ENCODE measurements at regions not wholly inside any gene's neighbourhood (a gene's known extent, or its start where the extent isn't known, plus 50 kb on each side); places are given as distances from the start of the nearest gene placed in this dataset.

- no peaks in the 10 kb centered on the region for H3K79me2 ChIP-seq (ENCODE audit: insufficient read depth, low read depth)
- no peaks in the 10 kb centered on the region for H3K36me3 ChIP-seq (ENCODE audit: insufficient read depth)
- no peak for TF ChIP-seq CTCF (conservative IDR thresholded peaks at IDR 0.05; ENCODE audit: low read depth, low read length)
- no peaks in the 10 kb centered on the region for H3K27me3 ChIP-seq (ENCODE audit: insufficient read depth, low read depth)
- H3K4me3 ChIP-seq (IDR thresholded peaks at IDR 0.05; ENCODE audit: insufficient read depth, low read depth, low read length), result no peak overlapping the region
- no peak overlapping the region for H2AFZ ChIP-seq (ENCODE audit: low read depth)
- H3K4me2 ChIP-seq, result no peak overlapping the region
- H3K27ac ChIP-seq, result no peak overlapping the region
- H3K9ac ChIP-seq, result no peak overlapping the region
- no peaks in the 10 kb centered on the region for H3K4me1 ChIP-seq (ENCODE audit: low read depth, poor library complexity, severe bottlenecking)
- H4K20me1 ChIP-seq (ENCODE audit: insufficient read depth), result no peaks in the 10 kb centered on the region
These were observed 408.2 kb downstream of the IGSF11 start for GRCh38 chr3:118626453-118626852.

- H3K36me3 ChIP-seq (ENCODE audit: insufficient read depth), result no peaks in the 10 kb centered on the region
- H2AFZ ChIP-seq (ENCODE audit: low read depth), result no peak overlapping the region
- H3K4me2 ChIP-seq, result no peak overlapping the region
- H3K4me1 ChIP-seq (ENCODE audit: low read depth, poor library complexity, severe bottlenecking), result no peaks in the 10 kb centered on the region
- H3K4me3 ChIP-seq (IDR thresholded peaks at IDR 0.05; ENCODE audit: insufficient read depth, low read depth, low read length), result no peak overlapping the region
- no peak overlapping the region for H3K9ac ChIP-seq
- H3K27me3 ChIP-seq (ENCODE audit: insufficient read depth, low read depth), result no peaks in the 10 kb centered on the region
- H3K79me2 ChIP-seq (ENCODE audit: insufficient read depth, low read depth), result no peaks in the 10 kb centered on the region
- H4K20me1 ChIP-seq (ENCODE audit: insufficient read depth), result no peaks in the 10 kb centered on the region
- TF ChIP-seq CTCF (conservative IDR thresholded peaks at IDR 0.05; ENCODE audit: low read depth, low read length), result peak; percentile 95
- H3K27ac ChIP-seq, result no peak overlapping the region
These were observed 405.8 kb downstream of the IGSF11 start for GRCh38 chr3:118628704-118629341.

GRCh38 chr3:118629821-118630220 is 404.8 kb downstream of the IGSF11 start:
- H3K27me3 ChIP-seq (ENCODE audit: insufficient read depth, low read depth), result no peaks in the 10 kb centered on the region
- H4K20me1 ChIP-seq (ENCODE audit: insufficient read depth), result no peaks in the 10 kb centered on the region
- no peaks in the 10 kb centered on the region for H3K36me3 ChIP-seq (ENCODE audit: insufficient read depth)
- no peak overlapping the region for H3K27ac ChIP-seq
- no peak overlapping the region for H3K4me2 ChIP-seq
- no peaks in the 10 kb centered on the region for H3K79me2 ChIP-seq (ENCODE audit: insufficient read depth, low read depth)
- H2AFZ ChIP-seq (ENCODE audit: low read depth), result no peak overlapping the region
- no peak overlapping the region for H3K9ac ChIP-seq
- TF ChIP-seq CTCF (conservative IDR thresholded peaks at IDR 0.05; ENCODE audit: low read depth, low read length), result no peak
- H3K4me1 ChIP-seq (ENCODE audit: low read depth, poor library complexity, severe bottlenecking), result no peaks in the 10 kb centered on the region
- H3K4me3 ChIP-seq (IDR thresholded peaks at IDR 0.05; ENCODE audit: insufficient read depth, low read depth, low read length), result no peak overlapping the region

GRCh38 chr3:118635711-118636110 is 398.9 kb downstream of the IGSF11 start:
- no peak for TF ChIP-seq CTCF (conservative IDR thresholded peaks at IDR 0.05; ENCODE audit: low read depth, low read length)
- Histone ChIP-seq H3K36me3 (ENCODE audit: insufficient read depth) (no peaks in the 10 kb centered on the region), H2AFZ (ENCODE audit: low read depth) (no peak overlapping the region), H3K27ac (no peak overlapping the region), H3K9ac (no peak overlapping the region), H3K4me2 (no peak overlapping the region), H3K4me1 (ENCODE audit: low read depth, poor library complexity, severe bottlenecking) (no peaks in the 10 kb centered on the region), H3K4me3 (IDR thresholded peaks at IDR 0.05; ENCODE audit: insufficient read depth, low read depth, low read length) (no peak overlapping the region), H3K27me3 (ENCODE audit: insufficient read depth, low read depth) (no peaks in the 10 kb centered on the region), H4K20me1 (ENCODE audit: insufficient read depth) (no peaks in the 10 kb centered on the region), H3K79me2 (ENCODE audit: insufficient read depth, low read depth) (no peaks in the 10 kb centered on the region)

Measured in KMS-11 (cell line).